Hindlimb muscle (tissue), 1 donor: ENCODE measurements at regions not wholly inside any gene's neighbourhood (a gene's known extent, or its start where the extent isn't known, plus 50 kb on each side); places are given as distances from the start of the nearest gene placed in this dataset.
"Not testable (repeated sequence)": the region's sequence is repeated elsewhere in the genome, so short reads cannot be mapped to it uniquely, and the experiment has no call there.

Source experiments
- DNase-seq: peaks from one replicate; pipeline ENCODE4 v3.0.0-alpha.2; 2013

DNA sequence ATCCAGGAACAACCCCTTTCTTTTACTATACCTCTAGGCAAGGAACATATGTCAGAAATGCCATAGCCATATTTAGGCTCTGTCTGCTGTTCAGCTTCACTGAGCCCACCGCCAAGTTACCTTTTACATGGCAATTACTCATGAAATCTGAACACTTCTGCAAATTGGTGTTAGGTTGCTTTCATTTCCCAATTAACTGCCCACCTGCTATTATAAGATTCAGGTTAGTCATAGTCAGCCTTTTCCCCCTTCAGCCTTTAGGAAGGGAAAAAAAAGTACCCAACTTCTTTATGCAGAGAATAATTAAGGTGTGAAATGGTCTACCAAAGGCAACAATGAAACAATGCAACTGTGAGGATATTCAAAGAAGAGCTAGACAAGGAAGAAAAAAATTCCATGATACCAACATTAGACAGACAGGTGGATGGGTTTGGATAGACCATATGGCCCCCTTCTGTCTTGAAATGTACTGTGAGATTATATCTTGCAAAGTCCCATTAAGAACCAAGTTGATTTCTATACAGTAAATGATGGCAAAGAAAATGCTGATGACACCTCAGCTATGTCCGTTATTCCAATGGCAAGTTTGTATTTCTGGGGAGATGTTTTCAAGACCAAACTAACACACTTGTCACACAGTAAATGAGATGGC, 442.1 kb upstream of the NRP1 start:
- DNase-seq = no peak

DNA sequence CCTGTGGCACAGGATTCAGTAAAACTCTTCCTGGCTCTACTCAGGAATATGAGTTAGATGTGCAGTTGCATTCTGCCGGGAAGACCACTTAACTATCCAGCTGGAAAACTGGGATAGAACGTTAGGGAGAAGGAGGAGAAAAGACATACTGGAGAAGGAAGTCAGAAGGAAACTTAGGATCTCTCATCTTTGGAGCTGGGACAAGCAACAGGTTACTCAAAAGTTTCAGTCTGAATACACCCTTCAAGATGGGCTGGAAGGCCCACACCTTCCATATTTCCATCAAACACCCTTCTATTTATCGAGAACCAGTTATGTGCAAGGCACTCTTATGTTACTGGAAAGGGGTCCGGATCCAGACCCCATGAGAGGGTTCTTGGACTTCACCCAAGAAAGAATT, 440.4 kb upstream of the NRP1 start:
- no peak for DNase-seq

DNA sequence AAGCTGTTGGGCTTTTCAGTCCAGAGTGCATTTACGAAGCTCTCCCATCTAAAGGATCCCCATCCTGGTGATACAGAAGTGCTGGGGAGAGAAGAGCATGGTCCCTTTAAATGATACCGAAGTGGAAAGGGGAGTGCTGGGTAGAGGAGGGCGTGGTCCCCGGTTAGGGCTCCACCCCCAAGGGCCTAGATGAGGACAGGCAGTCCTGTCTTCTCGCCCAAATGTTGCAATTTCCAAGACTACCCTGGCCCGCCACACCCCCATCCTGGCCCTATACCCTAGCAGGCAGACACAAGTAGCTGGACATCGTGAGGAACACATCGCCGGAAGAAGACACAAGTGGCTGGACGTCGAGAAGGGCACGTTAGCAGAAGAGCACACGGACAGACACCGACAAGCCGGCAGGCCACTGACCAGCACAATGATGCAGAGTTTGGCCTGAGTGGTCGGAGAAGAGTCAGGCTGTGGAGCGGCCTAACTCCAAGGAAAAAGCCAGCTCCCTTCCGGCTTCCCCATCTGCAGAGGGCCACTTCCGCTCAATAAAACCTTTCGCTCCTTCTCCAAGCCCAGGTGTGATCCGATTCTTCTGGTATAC, 439.5 kb upstream of the NRP1 start:
- no peak for DNase-seq

DNA sequence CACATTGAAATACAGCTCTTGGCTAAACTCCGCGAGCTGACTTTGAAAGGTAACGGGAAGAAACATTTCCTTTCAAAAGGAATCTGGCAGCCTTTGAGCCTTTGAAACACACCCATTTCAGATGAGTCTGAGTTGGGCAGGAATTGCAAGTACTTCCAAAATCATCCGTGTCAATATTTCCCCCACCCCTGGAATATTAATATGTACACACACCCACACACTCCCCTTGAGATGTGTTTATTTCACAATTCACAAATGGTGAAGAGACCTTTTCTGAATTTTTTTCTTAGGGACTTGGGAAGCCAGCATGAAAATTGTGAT, 438.7 kb upstream of the NRP1 start:
- no peak for DNase-seq

DNA sequence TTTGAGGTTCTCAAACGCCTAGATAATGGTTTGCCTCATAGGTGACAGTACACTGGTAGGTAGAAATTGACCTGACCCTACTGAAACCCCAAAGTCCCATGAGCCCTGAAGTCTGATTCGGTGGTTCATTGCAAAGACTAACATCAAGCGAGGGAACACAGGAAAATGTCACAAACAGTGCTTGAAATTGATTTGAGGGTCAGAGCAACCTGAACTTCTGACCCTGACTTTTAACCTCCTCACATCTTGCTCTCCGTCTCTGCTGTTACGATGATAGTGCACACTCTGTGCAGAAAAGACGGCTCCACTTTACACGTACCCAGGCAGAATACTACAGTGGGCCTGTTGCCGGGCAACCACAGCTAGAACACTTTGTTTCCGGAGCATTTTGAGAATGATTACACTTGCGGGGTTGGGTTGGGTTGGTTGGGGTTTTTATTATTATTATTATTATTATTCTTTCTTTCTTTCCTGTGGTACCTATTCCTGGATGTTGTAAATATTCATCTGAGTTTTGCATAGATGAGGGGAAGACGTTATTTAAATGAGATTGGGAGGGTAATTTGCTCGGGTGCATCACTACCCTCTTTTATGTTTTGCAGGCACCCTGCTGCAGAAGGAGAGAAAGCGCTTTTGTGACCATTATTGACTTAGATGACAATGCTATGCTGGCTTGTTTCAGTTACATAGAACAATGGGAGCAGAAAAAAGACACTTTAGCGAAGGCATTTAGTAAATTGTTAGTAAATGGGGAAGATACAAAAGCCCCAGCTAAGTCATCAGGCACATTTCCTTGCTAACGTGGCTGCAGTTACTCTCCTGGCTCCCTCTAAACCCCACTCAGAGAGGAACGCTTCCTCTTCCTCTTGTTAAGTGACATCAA, 438.1 kb upstream of the NRP1 start:
- peak; percentile 61 for DNase-seq

DNA sequence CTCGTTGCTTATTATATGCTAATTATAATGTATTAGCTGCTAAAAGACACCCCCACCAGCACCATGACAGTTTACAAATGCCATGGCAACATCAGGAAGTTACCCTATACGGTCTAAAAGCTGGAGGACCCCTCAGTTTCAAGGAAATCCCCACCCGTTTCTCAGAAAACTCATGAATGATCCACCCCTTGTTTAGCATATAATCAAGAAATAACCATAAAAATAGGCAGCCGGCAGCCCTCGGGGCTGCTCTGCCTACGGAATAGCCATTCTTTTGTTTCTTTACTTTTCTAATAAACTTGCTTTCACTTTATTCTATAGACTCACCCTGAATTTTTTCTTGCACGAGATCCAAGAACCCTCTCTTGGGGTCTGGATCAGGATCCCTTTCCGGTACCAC, 437.4 kb upstream of the NRP1 start:
- not testable (repeated sequence) for DNase-seq

DNA sequence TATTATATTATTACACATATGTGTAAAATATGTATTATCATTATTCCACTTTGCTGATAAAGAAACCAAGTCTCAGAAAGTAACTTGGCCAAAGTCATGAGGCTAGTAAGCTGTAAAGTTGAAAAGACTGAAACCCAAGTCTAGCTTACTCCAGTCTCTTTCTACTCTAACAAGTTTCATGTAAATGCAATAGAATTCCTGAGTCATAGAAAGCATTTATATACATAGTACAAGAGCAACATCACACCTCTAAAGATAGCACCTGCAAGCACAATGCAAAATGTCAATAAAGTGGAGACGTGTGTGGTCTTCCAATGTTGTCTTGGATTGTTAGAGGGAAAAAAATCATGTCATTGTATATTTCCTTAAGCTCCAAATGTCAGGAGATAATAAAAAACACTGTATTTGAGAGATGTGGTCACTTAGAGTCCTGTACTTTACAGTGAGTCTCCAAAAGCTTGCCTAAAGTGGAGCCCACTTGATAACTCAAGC, 430.3 kb upstream of the NRP1 start:
- no peak for DNase-seq

DNA sequence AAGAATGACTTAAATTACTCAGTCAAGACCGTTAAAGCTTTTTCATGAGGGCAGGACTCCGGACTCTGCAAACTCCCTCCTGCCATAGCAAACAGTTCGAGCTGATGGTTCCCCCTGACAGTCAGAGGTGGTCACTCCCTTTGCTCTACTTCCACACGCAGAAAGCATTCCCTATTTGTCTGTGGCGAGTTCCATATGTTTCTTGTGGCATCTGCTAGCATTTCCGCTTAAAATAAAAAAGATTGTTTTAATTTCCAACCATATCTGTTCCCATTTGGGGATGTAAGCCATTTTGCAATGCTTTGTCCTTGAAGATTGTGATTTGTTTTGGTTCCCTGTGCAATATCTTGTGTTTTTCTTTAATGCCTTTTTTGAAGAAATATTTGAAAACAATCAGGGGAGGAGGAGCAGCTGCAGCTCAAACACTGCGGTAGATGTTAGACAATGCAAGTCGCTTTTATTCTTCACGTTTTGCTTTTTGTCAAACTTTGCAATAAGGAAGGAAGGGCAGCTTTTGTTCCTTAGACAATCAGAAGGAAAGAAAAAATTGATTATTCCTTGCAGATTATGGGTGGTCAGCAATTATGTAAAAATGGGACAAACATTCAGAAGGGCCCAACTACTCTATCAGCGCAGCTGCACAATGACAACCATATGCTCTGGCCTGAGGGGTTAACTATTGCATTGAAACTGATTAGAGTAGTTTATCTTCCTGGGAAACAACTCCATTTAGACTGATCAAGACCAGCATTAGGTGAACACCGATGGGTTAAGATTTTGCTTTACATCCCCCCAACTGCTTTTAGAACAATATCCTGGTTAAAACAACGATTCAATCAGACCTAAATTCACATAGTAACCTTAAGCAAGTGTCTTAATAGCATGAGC, 425.8 kb upstream of the NRP1 start:
- DNase-seq = no peak

DNA sequence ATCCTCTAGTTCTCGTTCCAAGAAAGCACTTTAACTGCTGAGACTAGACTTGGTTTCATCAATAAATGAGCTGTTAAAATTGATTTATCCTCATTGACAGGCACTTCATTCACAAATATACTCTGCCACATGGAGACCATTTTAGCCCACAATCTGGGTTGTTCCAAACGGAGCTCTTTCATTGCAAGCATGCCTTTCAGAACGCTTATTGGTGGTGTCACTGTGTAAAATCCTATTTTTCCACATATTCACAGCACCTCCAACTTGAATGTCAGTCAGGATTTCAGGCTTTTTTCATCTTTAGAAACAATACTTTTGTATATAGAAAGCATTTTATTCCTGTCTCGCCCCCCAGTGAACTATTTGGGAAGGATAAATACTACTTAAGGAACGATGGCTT, 424.7 kb upstream of the NRP1 start:
- DNase-seq = no peak

DNA sequence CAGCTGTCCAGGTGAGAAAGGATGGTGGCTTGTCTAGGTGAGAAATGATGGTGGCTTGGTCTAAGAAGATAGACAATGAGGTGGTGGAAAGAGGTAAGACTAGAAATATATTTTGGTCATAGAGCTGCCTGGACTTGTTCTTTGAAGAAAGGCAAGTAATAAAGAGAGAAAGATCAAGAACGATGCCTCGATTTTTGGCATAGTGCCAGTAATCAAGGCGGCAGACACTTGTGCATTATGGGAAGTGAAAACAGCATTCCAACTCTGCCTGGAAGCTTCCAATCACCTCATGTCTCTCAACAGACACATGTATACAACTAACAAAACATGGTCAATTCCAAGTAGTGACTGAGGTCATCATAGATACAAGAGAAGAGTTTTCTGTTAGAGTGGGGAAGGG, 423.8 kb upstream of the NRP1 start:
- no peak for DNase-seq

DNA sequence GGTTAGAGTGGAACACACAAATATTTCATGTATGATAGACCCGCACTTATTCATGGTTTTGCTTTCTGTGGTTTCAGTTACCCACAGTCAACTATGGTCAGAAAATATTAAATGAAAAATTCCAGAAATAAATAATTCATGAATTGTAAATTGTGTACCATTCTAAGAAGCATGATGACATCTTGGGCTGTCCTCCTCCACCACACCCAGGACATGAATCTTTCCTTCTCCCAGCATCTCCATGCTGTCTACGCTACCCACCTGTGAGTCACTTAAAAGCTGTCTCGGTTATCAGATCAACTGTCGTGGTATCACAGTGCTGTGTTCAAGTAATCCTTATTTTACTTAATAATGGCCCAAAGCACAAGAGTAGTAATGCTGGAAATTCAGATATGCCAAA, 419.6 kb upstream of the NRP1 start:
- no peak for DNase-seq

DNA sequence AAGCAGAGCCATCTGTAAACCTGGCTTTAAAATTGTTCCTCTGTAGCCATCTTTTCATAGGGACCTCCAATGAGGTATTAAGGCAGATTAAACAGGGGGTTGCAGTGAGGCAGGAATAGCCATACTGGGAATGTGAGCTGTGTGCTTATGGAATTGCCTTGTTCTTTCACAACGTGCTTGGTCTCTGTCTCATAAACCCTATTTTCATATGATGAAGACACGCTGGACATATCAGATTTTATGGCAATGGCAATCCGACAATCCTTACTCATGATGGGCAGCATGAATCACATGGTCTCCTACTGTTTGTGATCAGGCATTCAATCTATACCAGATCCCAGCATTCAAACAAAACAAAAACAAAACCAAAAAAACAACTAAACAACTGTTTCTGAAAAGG, 418.9 kb upstream of the NRP1 start:
- no peak for DNase-seq

DNA sequence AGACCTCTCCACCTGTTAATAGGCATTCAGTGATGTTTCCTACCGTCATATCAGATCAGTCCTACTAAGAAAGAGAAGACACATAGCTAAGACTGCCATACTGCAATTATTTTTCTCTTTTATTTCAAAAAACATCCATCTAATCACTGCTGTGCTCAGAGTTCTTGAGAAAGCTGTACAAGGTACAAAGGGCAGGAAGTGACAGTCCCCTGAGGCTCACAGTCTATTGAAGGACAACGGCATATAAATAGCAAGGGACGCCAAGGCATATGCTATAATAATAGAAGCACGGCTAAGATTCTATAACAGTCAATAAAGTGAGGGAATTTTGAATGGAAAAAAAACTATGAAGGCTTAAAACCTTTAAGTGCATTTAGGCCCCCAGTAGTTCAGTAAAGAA, 415.3 kb upstream of the NRP1 start:
- DNase-seq = no peak

DNA sequence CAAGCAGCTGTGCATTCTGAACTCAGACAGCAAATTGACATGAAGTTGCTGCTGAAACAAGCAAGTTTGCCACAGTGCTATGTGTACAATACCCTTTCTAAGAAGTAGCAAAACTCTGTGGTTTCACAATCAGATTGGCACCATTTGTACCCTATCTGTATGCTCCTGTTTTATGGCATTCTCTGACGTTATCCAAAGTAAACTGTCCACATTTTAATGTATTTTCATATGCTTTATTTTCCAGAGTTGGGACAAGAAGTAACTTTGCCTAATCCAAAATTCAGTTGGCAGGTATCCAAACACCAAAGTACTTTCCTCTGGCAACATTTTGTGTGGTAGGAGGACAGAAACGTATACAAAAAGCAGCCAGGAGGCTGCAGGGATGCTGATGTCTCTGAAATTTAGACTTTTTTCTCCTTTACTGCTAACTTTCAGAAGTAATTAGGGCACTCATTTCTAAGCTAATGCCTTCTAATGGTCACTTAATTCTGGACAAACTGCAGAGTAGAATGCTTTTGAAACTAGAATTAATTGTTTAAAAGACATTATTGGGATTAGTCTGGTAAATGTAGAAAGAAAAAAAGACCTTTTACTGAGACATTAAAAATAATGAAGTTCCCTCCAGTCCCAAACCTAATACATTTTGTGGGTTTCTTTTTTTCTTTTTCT, 414.7 kb upstream of the NRP1 start:
- no peak for DNase-seq

DNA sequence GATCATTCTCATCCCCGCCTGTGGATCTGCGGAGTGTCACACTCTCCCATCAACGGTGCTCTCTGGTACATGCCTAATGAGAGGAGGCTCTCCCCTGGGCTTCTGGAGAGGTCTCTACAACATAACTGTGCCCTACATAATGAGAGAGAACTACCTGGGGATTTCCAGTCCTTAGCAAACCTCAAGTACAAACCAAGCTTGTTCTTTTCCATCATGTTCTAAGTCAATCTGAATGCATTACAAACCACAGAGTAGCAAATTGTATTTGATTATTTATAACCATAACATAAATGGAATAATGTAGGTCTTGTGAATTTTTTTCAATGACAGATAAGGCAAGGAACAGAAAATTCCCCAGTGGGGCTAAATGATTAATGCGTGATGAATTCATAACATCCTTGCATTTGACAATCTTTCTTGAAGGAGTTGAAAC, 412.4 kb upstream of the NRP1 start:
- no peak for DNase-seq

DNA sequence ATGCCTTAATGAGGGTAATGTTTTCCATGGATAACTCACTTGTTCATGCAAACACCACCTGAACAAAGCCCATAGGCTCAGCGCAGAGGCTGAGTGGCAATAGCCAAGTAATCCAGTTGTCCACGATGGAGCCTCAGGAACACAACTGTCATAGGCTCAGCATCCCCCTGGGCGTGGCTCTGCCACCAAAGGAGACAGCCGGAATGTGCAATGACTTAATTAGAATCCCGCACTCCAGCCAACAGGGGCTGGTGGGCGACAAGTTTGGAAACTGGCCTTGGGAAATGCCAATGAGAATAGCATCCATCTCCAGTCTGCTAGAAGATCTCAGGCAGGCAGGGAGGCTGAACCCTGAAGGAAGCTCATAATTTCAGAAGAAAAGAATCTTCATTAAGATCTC, 411.7 kb upstream of the NRP1 start:
- DNase-seq = no peak

DNA sequence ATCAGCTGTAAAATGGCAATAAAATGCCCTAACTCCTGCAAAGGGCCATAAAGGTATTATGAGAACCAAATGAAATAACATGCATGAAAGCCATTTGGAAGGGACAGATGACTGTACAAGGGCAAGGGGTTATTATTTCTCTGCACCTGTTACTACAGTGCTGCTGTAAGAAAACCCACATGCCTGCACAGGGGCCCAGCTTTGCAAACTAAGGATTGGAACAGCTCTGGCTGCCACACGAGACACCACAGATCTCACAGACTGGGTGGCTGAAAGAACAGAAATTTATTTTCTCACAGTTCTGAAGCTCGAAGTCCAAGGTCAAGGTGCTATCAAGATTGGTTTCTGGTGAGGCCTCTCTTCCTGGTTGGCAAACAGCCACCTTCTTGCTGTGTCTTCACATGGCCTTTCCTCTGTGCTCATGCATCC, 409.0 kb upstream of the NRP1 start:
- no peak for DNase-seq

DNA sequence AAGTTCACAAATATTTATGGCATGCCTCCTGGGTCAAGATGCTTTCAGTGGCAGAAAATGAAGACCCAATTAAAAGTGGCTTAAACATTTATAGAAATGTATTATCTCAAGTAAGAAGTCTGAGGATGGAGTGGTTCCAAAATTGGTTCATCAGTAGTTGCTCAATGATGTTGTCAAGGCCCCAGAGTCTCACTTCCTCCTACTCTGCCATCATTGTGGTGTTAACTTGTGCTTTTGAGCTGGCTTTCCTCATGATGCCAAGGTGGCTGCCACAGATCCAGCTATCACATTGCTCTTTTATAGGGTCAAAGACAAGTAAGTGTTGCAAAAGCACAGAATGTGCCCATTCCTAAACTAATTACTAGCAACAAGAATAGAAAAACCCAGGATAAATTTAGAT, 404.6 kb upstream of the NRP1 start:
- DNase-seq = no peak

DNA sequence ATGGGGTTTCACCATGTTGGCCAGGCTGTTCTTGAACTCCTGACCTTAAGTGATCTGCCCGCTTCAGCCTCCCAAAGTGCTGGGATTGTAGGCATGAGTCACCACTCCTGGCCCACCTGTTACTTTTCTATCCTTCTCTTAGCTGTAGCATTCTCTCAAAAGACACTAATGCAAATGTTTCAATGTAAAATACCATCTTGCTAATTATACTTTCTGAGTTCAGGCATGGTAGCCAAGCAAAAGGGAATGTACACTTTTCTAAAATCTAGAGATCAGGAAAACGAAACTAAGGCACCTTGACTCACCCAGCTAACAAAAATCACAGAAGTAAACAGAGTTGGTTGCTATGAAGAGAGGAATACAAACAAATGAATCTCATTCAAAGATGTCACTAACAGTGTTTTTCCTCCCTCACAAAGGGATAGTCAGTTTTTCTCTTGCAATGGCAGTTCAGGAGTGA, 401.0 kb upstream of the NRP1 start:
- DNase-seq = no peak

DNA sequence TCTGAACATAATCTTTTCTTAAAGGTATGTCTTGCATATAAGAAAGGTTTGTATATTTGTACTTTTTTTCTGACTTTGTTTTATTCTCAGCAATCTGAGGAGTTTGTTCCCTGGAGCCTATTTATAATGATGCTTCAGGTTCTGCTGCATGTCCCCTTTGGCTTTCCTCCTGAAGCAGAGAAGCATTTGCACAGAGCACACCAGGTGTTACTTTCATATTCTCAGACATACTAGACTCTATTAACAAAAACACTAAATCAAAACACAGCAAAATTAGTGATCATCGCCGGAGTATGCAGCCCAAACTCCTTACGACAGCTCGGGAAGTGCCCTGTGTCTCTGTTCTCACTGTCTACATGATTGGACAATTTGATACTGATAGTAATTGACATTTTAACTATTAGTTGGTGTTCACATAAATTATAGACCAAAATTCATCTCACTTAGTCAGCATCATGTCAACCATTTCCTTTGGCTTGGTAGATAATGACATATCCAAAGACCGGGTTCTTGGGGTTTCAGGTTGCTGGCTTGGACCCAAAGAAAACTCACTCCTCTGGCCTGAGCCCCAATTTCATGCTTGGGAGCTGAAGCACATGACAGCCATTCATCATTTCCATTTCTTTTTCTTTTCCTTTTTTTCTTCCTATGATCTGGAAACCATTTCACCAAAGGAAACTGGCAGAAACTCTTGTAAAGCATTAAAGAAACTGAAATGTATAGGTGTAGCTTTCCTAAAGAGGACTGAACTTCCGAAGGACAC, 400.1 kb upstream of the NRP1 start:
- no peak for DNase-seq

DNA sequence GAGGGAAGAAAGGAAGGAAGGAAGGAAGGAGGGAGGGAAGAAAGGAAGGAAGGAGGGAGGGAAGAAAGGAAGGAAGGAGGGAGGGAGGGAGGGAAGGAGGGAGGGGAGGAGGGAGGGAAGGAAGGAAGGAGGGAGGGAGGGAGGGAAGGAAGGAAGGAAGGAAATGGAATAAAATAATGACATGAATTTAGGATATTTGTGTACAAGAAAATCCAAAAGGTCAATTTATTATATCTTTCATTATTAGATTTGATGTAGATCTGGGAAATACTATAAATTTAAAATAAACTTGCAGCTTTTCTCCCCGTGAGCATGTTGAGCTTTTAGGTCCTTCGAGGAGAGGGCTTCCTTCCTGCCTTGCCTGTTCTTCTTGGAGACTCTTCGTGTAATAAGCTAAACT, 398.6 kb upstream of the NRP1 start:
- DNase-seq = no peak
